ENCODE measurements at regions not wholly inside any gene's neighbourhood (a gene's known extent, or its start where the extent isn't known, plus 50 kb on each side); places are given as distances from the start of the nearest gene placed in this dataset.

- Histone ChIP-seq H3K4me3 (no peak overlapping the region), H3K27ac (no peak overlapping the region), H3K36me3 (no peaks in the 10 kb centered on the region), H3K27me3 (no peaks in the 10 kb centered on the region), H3K9me3 (no peaks in the 10 kb centered on the region), H3K4me1 (no peaks in the 10 kb centered on the region)
- DNase-seq (ENCODE audit: low spot score) = no peak
- TF ChIP-seq CTCF (IDR thresholded peaks at IDR 0.05) = peak in 1 of 2 donors; percentile 45
Measured at GRCh38 chr4:77308843-77309242, 151.8 kb downstream of the CCNG2 start.

GRCh38 chr4:77309496-77309895 is 152.5 kb downstream of the CCNG2 start:
- H3K4me1 ChIP-seq = no peaks in the 10 kb centered on the region
- DNase-seq (ENCODE audit: low spot score) = no peak
- H3K27me3 ChIP-seq = no peaks in the 10 kb centered on the region
- H3K36me3 ChIP-seq = no peaks in the 10 kb centered on the region
- no peak overlapping the region for H3K27ac ChIP-seq
- H3K4me3 ChIP-seq = no peak overlapping the region
- H3K9me3 ChIP-seq = no peaks in the 10 kb centered on the region
- TF ChIP-seq CTCF (IDR thresholded peaks at IDR 0.05) = no peak

GRCh38 chr4:77310931-77311330 is 153.9 kb downstream of the CCNG2 start:
- no peak for DNase-seq (ENCODE audit: low spot score)
- Histone ChIP-seq H3K9me3 (no peaks in the 10 kb centered on the region), H3K36me3 (no peaks in the 10 kb centered on the region), H3K27ac (no peak overlapping the region), H3K4me1 (no peaks in the 10 kb centered on the region), H3K4me3 (no peak overlapping the region), H3K27me3 (no peaks in the 10 kb centered on the region)
- no peak for TF ChIP-seq CTCF (IDR thresholded peaks at IDR 0.05)

- Histone ChIP-seq H3K27ac (no peak overlapping the region), H3K4me1 (no peaks in the 10 kb centered on the region), H3K9me3 (peaks cover 0 to 7% of the 10 kb centered on the region in 2 donors), H3K27me3 (no peaks in the 10 kb centered on the region), H3K36me3 (no peaks in the 10 kb centered on the region), H3K4me3 (no peak overlapping the region)
- DNase-seq (ENCODE audit: low spot score) = no peak
- no peak for TF ChIP-seq CTCF (IDR thresholded peaks at IDR 0.05)
Measured at GRCh38 chr4:77314697-77315096, 157.7 kb downstream of the CCNG2 start.

GRCh38 chr4:77327151-77327550 is 170.1 kb downstream of the CCNG2 start:
- Histone ChIP-seq H3K9me3 (peaks cover 0 to 7% of the 10 kb centered on the region in 2 donors), H3K4me3 (no peak overlapping the region), H3K27ac (no peak overlapping the region), H3K4me1 (no peaks in the 10 kb centered on the region), H3K36me3 (no peaks in the 10 kb centered on the region), H3K27me3 (no peaks in the 10 kb centered on the region)
- DNase-seq (ENCODE audit: low spot score) = no peak
- no peak for TF ChIP-seq CTCF (IDR thresholded peaks at IDR 0.05)

GRCh38 chr4:77332696-77333270 is 175.8 kb downstream of the CCNG2 start:
- Histone ChIP-seq H3K27me3 (no peaks in the 10 kb centered on the region), H3K4me3 (no peak overlapping the region), H3K36me3 (no peaks in the 10 kb centered on the region), H3K27ac (no peak overlapping the region), H3K9me3 (peaks cover 3 to 27% of the 10 kb centered on the region in 2 donors), H3K4me1 (no peaks in the 10 kb centered on the region)
- DNase-seq (ENCODE audit: low spot score) = no peak
- TF ChIP-seq CTCF (IDR thresholded peaks at IDR 0.05) = no peak

Measured in right atrium auricular region (tissue), 2 donors.